CD14-positive monocyte (primary cell): ENCODE measurements at regions not wholly inside any gene's neighbourhood (a gene's known extent, or its start where the extent isn't known, plus 50 kb on each side); places are given as distances from the start of the nearest gene placed in this dataset.

Experiments
- DNase-seq, 3 donors: peaks; one replicate each; pipeline ENCODE4 v3.0.0-alpha.2; 2011 to 2022
- H2AFZ ChIP-seq: 2 replicates; pipeline ENCODE4 v1.6.0; 2012; ENCODE audit warnings: mild to moderate bottlenecking, low read depth, low read length, inconsistent platforms; ENCODE audit not compliant: insufficient read depth, poor library complexity, severe bottlenecking
- H3K27ac ChIP-seq, 2 donors: 1 replicate in 1 of 2; 2 replicates in 1 of 2; pipeline ENCODE4 v1.5.1; 2012 to 2013; ENCODE audit warnings: low read length in 2 of 2, control low read depth in 1 of 2, inconsistent platforms in 1 of 2, low read depth in 1 of 2, mild to moderate bottlenecking in 1 of 2
- H3K27me3 ChIP-seq, 2 donors: one replicate each; pipeline versions ENCODE4 v1.6.0 to v1.6.1; 2011 to 2013; ENCODE audit warnings: low read length in 2 of 2; ENCODE audit not compliant: control insufficient read depth in 2 of 2, insufficient read depth in 2 of 2
- H3K36me3 ChIP-seq, 2 donors: replicated peaks in 1 of 2; 1 replicate in 1 of 2; 2 replicates in 1 of 2; pipeline versions ENCODE4 v1.5.1 to v1.6.1; 2012 to 2013; ENCODE audit warnings: low read length in 2 of 2, control low read depth in 1 of 2, inconsistent platforms in 1 of 2, mild to moderate bottlenecking in 1 of 2; ENCODE audit not compliant: insufficient read depth in 2 of 2, control insufficient read depth in 1 of 2
- H3K4me1 ChIP-seq, 2 donors: 1 replicate in 1 of 2; 2 replicates in 1 of 2; pipeline versions ENCODE4 v1.5.1 to v1.6.1; 2012 to 2013; ENCODE audit warnings: low read length in 2 of 2, control low read depth in 1 of 2, inconsistent platforms in 1 of 2, mild to moderate bottlenecking in 1 of 2, moderate library complexity in 1 of 2; ENCODE audit not compliant: insufficient read depth in 2 of 2, control insufficient read depth in 1 of 2
- H3K4me2 ChIP-seq: replicated peaks from 2 replicates; pipeline ENCODE3; 2012; ENCODE audit warnings: low read length, moderate library complexity, mild to moderate bottlenecking; ENCODE audit not compliant: poor library complexity, severe bottlenecking; ENCODE audit errors: extremely low read depth
- H3K4me3 ChIP-seq, 3 experiments: fragments of 200-600 bp in 1 of 3; sonication (generic) in 1 of 3; replicated peaks in 1 of 3; 1 replicate in 2 of 3; 2 replicates in 1 of 3; pipeline ENCODE4 v1.5.1; 2011 to 2013; ENCODE audit warnings: low read length in 3 of 3, mild to moderate bottlenecking in 3 of 3, control low read depth in 2 of 3, low read depth in 2 of 3, inconsistent platforms in 1 of 3, moderate library complexity in 1 of 3
- H3K79me2 ChIP-seq: 2 replicates; pipeline ENCODE4 v1.6.0; 2012; ENCODE audit warnings: mild to moderate bottlenecking, control low read depth, inconsistent platforms, low read length, moderate library complexity; ENCODE audit not compliant: insufficient read depth
- H3K9ac ChIP-seq: 2 replicates; pipeline ENCODE4 v1.6.0; 2017; ENCODE audit warnings: low read length, mild to moderate bottlenecking; ENCODE audit not compliant: insufficient read depth, poor library complexity, severe bottlenecking
- H3K9me3 ChIP-seq, 2 donors: replicated peaks in 1 of 2; 1 replicate in 1 of 2; 2 replicates in 1 of 2; pipeline versions ENCODE4 v1.5.1 to v1.6.1; 2012 to 2013; ENCODE audit warnings: low read length in 2 of 2, control low read depth in 1 of 2; ENCODE audit not compliant: control insufficient read depth in 1 of 2, insufficient read depth in 1 of 2
- H4K20me1 ChIP-seq: 2 replicates; pipeline ENCODE4 v1.6.0; 2012; ENCODE audit warnings: mild to moderate bottlenecking, low read length, control low read depth, moderate library complexity; ENCODE audit not compliant: insufficient read depth
- H3K27ac Mint-ChIP-seq, 7 donors: one replicate each; pipeline ENCODE4 v1.8.0; 2020; ENCODE audit warnings: mild to moderate bottlenecking in 7 of 7, mixed read lengths in 7 of 7, moderate library complexity in 6 of 7, inconsistent platforms in 2 of 7
- H3K27me3 Mint-ChIP-seq, 3 donors: one replicate each; pipeline ENCODE4 v1.8.0; 2021 to 2022; ENCODE audit warnings: low read depth in 3 of 3, mild to moderate bottlenecking in 3 of 3, mixed read lengths in 3 of 3, moderate library complexity in 3 of 3, inconsistent platforms in 1 of 3
- H3K36me3 Mint-ChIP-seq, 2 donors: one replicate each; pipeline ENCODE4 v1.8.0; 2020; ENCODE audit warnings: mixed read lengths in 2 of 2, inconsistent platforms in 1 of 2, mild to moderate bottlenecking in 1 of 2
- H3K4me1 Mint-ChIP-seq: one replicate; pipeline ENCODE4 v1.8.0; 2020; ENCODE audit warnings: mild to moderate bottlenecking, mixed read lengths
- H3K4me3 Mint-ChIP-seq, 2 donors: one replicate each; pipeline ENCODE4 v1.8.0; 2020; ENCODE audit warnings: mild to moderate bottlenecking in 2 of 2, mixed read lengths in 2 of 2, moderate library complexity in 1 of 2
- H3K9me3 Mint-ChIP-seq, 7 donors: one replicate each; pipeline ENCODE4 v1.8.0; 2020 to 2022; ENCODE audit warnings: mixed read lengths in 7 of 7, mild to moderate bottlenecking in 6 of 7, moderate library complexity in 6 of 7, inconsistent platforms in 2 of 7
- CTCF ChIP-seq: fragments of 200-600 bp; IDR thresholded peaks from one replicate; pipeline ENCODE4 v1.8.0; 2022; ENCODE audit warnings: antibody characterized with exemption, mild to moderate bottlenecking
- WGBS: methylation state at CpG from one replicate; pipeline ENCODE4 v1.1.5; 2013; ENCODE audit warnings: missing lambda C conversion rate; ENCODE audit not compliant: insufficient coverage; 5-methylcytosine and 5-hydroxymethylcytosine counted together
- intact Hi-C, 2 donors: fragments of 100-400 bp; cut with micrococcal nuclease; formaldehyde crosslinking; loops; one replicate each; pipeline versions ENCODE4 v1.15.0 to v1.15.1; 2023

DNA sequence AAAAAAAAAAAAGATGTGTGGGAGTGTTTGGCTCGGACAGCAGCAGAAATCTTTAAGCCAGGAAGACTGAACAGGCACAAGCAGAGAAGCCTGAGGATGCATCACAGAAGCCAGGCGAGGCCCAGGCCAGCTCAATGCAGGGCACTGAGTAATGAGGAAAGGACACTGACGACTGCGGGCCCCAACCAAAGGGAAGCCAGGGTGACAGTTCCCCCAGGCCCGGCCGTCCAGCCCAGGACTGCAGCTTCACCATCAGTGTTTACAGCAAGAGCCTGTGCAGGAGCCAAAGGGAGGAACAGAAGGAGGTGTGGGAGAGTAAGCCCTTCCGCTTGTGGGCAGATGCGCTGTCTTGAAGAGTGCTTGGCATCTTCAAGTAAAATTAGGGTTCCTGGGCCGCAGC lies 205.3 kb upstream of the SFSWAP start:
- 64% methylated on average over 7 of the region's 9 CpGs for WGBS
- H3K4me2 ChIP-seq: no peak overlapping the region
- H3K9me3 ChIP-seq: no peaks in the 10 kb centered on the region
- H3K4me3 ChIP-seq: no peak overlapping the region
- no peaks in the 10 kb centered on the region for H3K27me3 ChIP-seq
- intact Hi-C loops: no loop called here
- no peak overlapping the region for H3K9ac ChIP-seq
- H4K20me1 ChIP-seq: no peaks in the 10 kb centered on the region
- Mint-ChIP-seq H3K36me3 (no peaks in the 10 kb centered on the region), H3K4me3 (no peak overlapping the region), H3K9me3 (peaks cover 0 to 7% (median 0%) of the 10 kb centered on the region in 7 donors), H3K27me3 (peaks cover 3 to 6% (median 3%) of the 10 kb centered on the region in 3 donors), H3K27ac (peak overlapping the region in 1 of 7 donors; percentile 35), H3K4me1 (no peaks in the 10 kb centered on the region)
- no peaks in the 10 kb centered on the region for H3K4me1 ChIP-seq
- no peaks in the 10 kb centered on the region for H3K36me3 ChIP-seq
- no peak for DNase-seq
- H2AFZ ChIP-seq: no peak overlapping the region
- TF ChIP-seq CTCF: no peak
- H3K27ac ChIP-seq: no peak overlapping the region
- H3K79me2 ChIP-seq: no peaks in the 10 kb centered on the region

DNA sequence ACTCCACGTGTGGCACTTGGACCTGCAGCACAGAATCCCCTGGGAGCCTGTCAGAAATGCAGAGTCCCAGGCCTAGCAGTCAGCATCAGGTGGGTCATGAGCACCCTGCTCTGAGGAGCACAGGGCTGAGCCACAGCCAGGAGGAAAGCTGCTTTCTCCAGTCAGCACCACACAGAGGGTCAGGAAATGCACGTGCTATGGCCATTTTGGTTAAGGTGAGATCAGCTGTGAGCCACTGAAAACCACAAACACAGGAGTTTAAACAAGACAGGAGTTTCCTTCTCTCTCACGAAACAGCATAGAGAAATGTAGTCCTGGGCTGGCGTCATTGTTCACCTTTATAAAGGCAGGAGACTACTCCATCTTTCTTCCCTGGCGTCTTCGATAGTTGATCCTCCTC lies 204.5 kb upstream of the SFSWAP start:
- H3K4me1 ChIP-seq: peaks cover 3 to 7% of the 10 kb centered on the region in 2 donors
- H3K9ac ChIP-seq: no peak overlapping the region
- no peak for DNase-seq
- intact Hi-C loops: no loop called here
- WGBS: 91% methylated on average over 5 of the region's 6 CpGs
- H3K9me3 ChIP-seq: no peaks in the 10 kb centered on the region
- Mint-ChIP-seq H3K4me3 (no peak overlapping the region), H3K27ac (no peak overlapping the region), H3K36me3 (no peaks in the 10 kb centered on the region), H3K27me3 (peaks cover 3 to 6% (median 4%) of the 10 kb centered on the region in 3 donors), H3K4me1 (peaks cover 5% of the 10 kb centered on the region), H3K9me3 (peaks cover 0 to 7% (median 0%) of the 10 kb centered on the region in 7 donors)
- no peaks in the 10 kb centered on the region for H3K36me3 ChIP-seq
- H3K4me3 ChIP-seq: no peak overlapping the region
- H3K79me2 ChIP-seq: no peaks in the 10 kb centered on the region
- TF ChIP-seq CTCF: no peak
- no peak overlapping the region for H3K4me2 ChIP-seq
- no peak overlapping the region for H3K27ac ChIP-seq
- H4K20me1 ChIP-seq: no peaks in the 10 kb centered on the region
- no peaks in the 10 kb centered on the region for H3K27me3 ChIP-seq
- no peak overlapping the region for H2AFZ ChIP-seq
